GM13976 (cell line): ENCODE measurements at regions not wholly inside any gene's neighbourhood (a gene's known extent, or its start where the extent isn't known, plus 50 kb on each side); places are given as distances from the start of the nearest gene placed in this dataset.

Experiments
- DNase-seq: peaks from one replicate; pipeline ENCODE4 v3.0.0; 2012; ENCODE audit warnings: low spot score
- in situ Hi-C: fragments of 300-500 bp; cut with MboI; formaldehyde crosslinking; loops from one replicate; pipeline ENCODE4 v1.12.0; 2022; ENCODE audit warnings: low sequenced_read_pairs, mixed read lengths, inconsistent platforms; ENCODE audit not compliant: unreplicated experiment
- TF ChIP-seq, protein P1 (sequence below): IDR thresholded peaks from 2 replicates; pipeline ENCODE4 v1.5.1; 2012; ENCODE audit warnings: borderline replicate concordance, mild to moderate bottlenecking; ENCODE audit not compliant: insufficient read depth; ENCODE audit errors: extremely low read depth, missing control alignments, control extremely low read depth

DNA sequence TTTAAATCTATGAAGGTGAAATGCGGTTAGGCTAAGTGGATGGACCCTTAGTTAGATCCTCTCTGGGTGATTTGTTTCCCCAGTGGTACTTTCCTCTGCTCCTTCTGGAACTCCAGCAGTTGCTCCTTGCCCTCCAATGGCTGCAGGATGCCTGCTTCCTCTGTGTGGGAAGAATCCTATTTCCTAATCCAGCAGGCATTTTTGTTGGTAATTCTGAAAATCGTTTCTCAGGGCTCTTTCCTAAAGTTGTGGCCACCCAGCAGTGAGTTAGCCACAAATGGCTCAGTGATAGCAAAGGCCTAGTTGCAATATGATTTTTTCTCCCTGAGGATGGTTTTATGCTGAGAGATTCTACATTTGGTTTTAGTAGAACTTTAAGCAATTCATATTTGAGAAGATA is 332.3 kb upstream of the C2CD4B start:
- in situ Hi-C loops = no loop called here
- DNase-seq = no peak
- TF ChIP-seq, protein P1, sequence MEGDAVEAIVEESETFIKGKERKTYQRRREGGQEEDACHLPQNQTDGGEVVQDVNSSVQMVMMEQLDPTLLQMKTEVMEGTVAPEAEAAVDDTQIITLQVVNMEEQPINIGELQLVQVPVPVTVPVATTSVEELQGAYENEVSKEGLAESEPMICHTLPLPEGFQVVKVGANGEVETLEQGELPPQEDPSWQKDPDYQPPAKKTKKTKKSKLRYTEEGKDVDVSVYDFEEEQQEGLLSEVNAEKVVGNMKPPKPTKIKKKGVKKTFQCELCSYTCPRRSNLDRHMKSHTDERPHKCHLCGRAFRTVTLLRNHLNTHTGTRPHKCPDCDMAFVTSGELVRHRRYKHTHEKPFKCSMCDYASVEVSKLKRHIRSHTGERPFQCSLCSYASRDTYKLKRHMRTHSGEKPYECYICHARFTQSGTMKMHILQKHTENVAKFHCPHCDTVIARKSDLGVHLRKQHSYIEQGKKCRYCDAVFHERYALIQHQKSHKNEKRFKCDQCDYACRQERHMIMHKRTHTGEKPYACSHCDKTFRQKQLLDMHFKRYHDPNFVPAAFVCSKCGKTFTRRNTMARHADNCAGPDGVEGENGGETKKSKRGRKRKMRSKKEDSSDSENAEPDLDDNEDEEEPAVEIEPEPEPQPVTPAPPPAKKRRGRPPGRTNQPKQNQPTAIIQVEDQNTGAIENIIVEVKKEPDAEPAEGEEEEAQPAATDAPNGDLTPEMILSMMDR = no peak

DNA sequence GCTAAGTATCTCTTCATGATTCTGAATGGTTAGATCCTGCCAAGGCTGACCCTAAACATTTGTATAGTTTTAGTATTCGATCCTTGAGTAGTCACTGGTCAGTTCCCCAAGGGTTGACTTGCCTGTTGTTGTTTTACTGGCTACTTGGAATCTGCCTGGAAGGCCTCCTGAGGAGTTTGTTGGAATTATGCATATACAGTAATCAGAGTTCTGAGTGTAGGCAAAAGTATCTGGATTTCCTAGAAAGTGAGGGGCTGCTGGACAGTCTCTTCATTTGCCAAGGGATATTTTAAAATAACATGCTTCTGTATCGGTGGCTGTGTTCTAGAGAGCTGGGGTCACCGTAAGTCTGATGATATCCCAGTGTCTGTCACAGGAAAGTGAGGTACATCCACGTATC is 333.2 kb upstream of the C2CD4B start:
- no peak for DNase-seq
- TF ChIP-seq, protein P1 = no peak
- in situ Hi-C loops = no loop called here

DNA sequence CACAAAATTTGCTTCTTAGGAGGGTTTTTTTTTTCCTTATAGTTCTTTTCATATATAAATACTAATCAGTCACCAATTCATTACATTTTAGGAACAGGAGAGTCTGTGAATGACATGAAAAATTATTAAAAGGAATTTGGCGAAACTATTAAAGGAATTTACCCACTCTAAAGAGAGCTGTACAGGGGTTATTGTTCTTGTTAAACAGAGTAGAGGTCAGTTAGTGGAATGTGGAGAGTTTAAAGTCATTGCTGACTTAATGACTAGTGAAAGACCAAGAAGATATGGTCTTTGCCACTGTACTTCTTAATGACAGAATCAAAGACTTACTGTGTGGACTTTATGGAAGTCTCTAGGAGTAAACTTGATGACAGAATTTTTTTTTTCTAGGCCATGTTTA is 333.6 kb upstream of the C2CD4B start:
- DNase-seq = no peak
- in situ Hi-C loops = no loop called here
- TF ChIP-seq, protein P1 = no peak

DNA sequence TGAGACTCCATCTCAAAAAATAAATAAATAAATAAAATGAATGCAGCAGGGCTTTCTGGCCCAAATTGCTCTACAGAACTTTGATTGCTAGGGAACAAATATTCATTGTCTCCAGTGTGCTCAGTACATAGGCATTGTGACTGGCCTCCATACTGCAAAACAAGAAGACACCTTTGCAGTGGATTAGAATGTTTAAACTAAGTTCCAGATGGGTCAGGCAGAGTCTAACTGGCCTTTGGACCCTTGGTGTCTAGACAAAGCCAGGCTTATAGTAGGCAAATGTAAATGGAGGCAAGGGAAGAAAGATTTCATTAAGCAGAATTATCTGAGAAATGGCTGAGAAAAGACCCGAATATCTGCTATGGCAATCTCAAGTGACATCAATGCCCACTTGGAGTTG is 335.2 kb upstream of the C2CD4B start:
- TF ChIP-seq, protein P1 = no peak
- in situ Hi-C loops = no loop called here
- no peak for DNase-seq

DNA sequence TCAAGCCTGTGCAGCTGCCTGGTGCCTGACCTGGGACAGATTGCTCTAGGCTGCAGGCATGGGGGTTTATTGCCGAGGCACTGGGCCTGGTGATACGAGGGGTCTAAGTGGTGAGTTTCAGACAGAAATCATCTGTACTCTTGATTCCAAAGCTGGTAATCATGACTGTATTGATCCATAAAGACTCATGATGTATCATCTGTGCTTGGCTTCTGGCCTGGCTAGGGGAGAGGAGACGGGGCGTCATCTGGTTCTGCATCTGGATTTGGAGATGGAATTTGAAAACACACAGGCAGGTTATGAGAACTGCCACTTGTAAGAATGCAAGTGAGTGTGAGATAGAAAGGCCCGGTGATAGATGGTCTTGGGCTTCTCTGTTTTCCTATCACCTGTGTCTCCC is 337.4 kb upstream of the C2CD4B start:
- TF ChIP-seq, protein P1 = no peak
- no peak for DNase-seq
- in situ Hi-C loops = no loop called here

DNA sequence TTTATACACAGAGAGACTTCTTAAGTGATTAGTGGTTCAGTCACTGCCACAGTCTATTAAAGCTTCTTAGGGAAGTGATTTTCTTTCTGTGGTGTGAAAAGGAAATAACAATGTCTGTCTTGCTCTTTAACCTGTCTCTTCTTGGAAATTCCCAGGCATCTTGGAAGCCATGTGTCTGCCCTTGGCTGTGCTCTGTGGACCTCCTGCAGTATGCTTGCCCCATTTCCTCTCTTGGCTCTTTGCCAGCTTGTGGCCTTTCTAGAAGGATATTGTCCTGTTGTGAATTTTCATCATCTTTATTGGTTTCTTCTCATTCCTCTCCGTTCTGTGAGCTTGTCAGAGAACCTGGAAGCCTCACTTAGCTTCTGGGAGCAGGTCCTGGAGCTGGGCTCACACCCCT is 338.4 kb upstream of the C2CD4B start:
- in situ Hi-C loops = no loop called here
- DNase-seq = no peak
- TF ChIP-seq, protein P1 = no peak

DNA sequence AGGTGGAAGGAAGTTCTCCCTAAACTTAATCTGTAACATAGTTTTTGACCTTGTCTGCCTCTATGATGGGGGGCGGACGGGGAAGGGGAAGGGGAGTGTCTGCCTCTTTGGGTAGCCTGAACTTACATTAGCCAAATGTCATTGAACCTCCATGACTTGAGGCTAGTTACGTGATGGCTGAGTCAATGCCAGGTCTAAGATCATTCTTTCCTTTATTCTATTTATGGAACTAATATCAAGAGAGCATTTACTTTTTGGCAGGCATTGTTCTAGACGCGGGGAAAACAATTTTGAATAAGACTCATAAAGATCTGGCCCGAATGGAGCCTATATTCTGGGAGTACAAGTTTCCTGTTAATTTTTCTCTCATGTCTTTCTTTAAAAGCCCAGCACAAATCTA is 340.7 kb upstream of the C2CD4B start:
- in situ Hi-C loops = no loop called here
- TF ChIP-seq, protein P1 = no peak
- no peak for DNase-seq
